ENCODE measurements at regions not wholly inside any gene's neighbourhood (a gene's known extent, or its start where the extent isn't known, plus 50 kb on each side); places are given as distances from the start of the nearest gene placed in this dataset.

DNA sequence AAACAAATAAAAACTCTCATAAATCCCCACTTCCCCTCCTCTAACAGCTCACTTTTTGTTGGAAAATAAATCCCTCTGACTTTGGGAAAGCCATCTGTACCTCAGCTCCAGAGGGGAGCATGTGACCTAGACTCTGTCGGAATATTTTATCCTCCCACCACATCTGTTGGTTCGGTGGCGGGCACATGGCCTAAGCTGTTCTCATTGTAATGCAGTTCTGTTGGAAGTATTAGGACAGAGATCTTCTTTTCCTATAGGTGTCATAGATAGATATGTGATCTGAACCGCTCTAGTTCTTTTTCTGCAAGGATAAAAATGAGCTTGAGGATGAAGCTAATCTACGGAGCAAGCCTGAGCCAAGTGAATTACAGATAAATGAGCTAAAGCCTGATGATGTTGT is 50.5 kb upstream of the EPS8L3 start:
- Mint-ChIP-seq H3K4me1 (ENCODE audit: insufficient read depth, unreplicated experiment) (no peaks in the 10 kb centered on the region), H3K27me3 (ENCODE audit: insufficient read depth, unreplicated experiment) (no peaks in the 10 kb centered on the region), H3K4me3 (ENCODE audit: unreplicated experiment) (no peak overlapping the region), H3K36me3 (ENCODE audit: insufficient read depth, unreplicated experiment) (no peaks in the 10 kb centered on the region), H3K9me3 (ENCODE audit: unreplicated experiment) (peaks cover 6% of the 10 kb centered on the region), H3K27ac (ENCODE audit: low read depth, unreplicated experiment) (no peak overlapping the region)
- no TSS peak for BruUV-seq (replicated peaks)
- TF ChIP-seq, protein P1, sequence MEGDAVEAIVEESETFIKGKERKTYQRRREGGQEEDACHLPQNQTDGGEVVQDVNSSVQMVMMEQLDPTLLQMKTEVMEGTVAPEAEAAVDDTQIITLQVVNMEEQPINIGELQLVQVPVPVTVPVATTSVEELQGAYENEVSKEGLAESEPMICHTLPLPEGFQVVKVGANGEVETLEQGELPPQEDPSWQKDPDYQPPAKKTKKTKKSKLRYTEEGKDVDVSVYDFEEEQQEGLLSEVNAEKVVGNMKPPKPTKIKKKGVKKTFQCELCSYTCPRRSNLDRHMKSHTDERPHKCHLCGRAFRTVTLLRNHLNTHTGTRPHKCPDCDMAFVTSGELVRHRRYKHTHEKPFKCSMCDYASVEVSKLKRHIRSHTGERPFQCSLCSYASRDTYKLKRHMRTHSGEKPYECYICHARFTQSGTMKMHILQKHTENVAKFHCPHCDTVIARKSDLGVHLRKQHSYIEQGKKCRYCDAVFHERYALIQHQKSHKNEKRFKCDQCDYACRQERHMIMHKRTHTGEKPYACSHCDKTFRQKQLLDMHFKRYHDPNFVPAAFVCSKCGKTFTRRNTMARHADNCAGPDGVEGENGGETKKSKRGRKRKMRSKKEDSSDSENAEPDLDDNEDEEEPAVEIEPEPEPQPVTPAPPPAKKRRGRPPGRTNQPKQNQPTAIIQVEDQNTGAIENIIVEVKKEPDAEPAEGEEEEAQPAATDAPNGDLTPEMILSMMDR (IDR thresholded peaks at IDR 0.05; ENCODE audit: unreplicated experiment): no peak
- CTCF ChIA-PET: interaction anchor here (0.7 to 1.3 kb wide), 3 partner anchors 25 to 170 kb away, joined by 3 to 4 read pairs (median 3); no protein-coding TSS in a partner anchor
- no peak for DNase-seq (ENCODE audit: unreplicated experiment)
- intact Hi-C loops (cut with micrococcal nuclease): no loop called here
- POLR2A ChIA-PET: interaction anchor here (0.7 kb wide), 1 partner anchor 11 kb away, joined by 3 read pairs; no protein-coding TSS in a partner anchor
